H4 (cell line): ENCODE measurements at regions not wholly inside any gene's neighbourhood (a gene's known extent, or its start where the extent isn't known, plus 50 kb on each side); places are given as distances from the start of the nearest gene placed in this dataset.

Source experiments
- DNase-seq: peaks from one replicate; pipeline ENCODE4 v3.0.0-alpha.2; 2015; ENCODE audit warnings: low spot score

DNA sequence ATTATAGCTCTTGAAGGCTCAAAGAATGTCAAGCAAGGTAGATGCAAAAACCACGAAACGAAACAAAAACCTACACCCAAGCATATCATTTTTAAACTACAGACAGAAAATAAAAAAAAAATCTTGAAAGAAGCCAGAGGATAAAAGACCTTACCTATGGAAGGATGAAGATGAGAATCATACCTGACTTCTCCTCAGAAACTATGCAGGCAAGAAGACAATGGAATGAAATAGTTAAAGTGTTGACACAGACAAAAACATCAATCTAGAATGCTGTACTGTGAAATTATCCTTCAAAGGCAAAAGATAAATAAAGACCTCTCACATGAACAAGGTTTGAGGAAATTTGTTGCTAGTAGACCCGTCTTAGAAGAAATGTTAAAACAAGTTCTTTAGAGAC, 372.0 kb downstream of the ZIC4 start:
- no peak for DNase-seq

DNA sequence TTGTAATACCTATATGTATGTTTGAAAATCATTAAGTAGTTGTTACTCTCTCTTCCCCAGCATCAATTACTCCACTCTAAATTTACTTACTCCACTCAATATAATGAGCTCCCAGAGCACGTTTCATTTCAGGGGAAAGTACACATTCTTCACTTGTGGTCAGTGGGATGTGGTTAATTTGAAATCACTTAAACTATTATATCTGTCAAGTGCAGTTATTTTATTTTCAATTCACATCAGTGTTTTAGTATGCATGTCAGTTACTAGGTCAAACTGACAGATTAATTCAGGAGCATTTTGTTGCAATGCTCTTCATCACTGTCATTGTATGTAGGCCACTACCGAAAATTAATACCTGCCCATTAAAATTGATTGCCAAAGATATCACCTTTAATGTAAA, 376.1 kb downstream of the ZIC4 start:
- no peak for DNase-seq

DNA sequence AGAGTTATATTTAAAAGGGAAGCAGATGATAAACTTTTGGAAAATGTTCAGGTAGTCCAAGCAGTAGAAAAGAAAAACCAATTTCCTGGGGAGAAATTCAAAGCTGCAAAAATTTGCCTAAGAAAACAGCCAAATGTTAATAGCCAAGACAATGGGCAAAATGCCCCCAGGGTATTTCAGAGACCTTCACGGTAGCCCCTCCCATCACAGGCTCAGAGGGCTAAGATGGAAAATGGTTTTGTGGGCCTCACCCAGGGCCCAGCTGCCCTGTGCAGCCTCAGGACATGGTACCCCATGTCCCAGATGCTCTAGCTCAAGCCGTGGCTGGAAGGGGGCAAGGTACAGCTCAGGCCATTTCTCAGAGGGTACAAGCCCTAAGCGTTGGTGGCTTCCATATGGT, 391.0 kb downstream of the ZIC4 start:
- DNase-seq, result no peak

DNA sequence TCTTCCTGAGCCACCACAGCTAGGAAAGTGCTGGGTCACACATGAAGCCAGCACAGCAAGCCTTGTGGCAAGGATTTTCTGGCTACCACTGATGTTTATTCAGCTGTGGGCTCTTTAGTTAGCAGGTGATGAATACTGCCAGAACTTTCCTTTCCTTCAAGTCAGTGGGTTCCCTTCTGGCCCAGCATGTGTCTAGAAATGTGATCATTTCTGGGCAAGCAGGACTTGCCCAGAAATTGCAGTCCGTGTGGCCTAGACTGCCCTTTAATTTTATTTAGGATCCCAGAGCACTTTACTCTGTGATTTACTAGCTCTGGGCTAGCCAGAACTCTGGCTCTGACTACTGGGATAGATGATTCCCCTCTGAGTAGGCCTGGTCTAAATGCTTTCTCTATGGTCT, 397.5 kb downstream of the ZIC4 start:
- no peak for DNase-seq

DNA sequence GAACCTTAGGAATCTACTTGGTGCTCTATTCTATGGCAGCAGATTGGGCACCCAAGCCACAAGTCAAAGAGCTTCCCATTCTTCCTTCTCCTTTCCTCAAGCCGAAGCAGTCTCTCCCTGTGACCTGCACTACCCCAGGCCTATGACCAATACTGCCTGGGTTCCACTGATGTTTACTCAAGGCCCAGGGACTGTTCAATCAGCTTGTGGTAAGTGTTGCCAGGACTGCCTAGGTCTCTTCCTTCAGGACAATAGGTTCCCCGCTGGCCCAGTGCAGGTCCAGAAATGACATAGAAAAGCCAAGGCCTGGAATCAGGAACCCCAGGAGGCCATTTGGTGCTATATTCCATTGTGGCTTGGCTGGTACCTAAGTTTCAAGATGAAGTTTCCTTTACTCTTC, 397.9 kb downstream of the ZIC4 start:
- DNase-seq, result no peak

DNA sequence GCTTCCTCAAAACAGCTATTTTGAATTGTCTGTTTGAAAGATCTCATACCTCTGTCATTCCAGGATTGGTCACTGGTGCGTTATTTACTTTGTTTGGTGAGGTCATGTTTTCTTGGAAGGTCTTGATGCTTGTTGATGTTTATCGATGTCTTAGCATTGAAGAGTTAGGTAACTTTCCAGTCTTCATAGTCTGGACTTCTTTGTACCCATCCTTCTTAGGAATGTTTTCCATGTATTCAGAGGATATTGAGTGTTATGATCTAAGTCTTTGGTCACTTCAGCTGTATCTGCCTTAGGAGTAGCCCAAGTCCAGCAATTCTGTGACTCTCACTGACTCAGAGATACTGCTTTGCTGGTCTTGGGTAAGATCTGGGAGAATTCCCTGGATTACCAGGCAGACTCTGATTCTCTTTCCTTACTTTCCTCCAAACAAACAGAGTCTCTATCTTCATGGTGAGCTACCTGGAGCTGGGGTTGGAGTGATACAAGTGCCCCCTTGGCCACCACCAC, 398.6 kb downstream of the ZIC4 start:
- no peak for DNase-seq

DNA sequence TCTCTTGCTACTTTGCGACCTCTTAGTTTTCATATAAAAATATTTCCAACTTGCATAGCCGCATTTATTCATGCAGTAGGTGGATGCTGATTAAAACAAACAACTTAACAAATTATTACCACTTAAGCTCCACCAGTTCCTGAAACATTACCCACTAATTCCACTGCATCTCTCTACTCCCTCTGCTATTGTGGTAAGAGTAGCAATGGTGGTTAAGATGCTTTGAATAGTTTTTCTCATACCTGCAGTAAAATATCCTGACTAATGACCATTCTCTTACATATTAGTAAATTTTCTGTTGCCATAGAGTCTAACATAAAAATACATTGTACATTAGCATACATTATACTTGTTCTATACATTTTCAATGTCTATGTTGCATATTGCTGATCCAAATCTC, 397.6 kb upstream of the PLSCR5 start:
- DNase-seq, result no peak

DNA sequence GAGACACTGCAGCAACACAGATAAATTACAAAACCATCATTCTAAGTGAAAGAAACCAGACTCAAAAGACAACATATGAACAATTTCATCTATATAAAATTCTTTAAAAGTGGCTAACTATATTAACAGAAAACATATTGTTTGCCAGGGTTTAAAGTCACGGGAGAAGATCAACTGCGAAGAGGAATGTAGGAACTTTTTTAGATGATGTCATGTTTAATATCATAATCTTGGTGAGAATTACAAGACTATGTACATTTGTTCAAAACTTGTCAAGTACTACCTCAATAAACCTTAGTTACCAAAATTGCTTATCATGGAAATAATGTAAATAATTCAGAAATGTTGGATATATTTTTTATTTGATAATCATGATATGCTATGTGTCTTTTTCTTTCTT, 395.1 kb upstream of the PLSCR5 start:
- DNase-seq, result no peak

DNA sequence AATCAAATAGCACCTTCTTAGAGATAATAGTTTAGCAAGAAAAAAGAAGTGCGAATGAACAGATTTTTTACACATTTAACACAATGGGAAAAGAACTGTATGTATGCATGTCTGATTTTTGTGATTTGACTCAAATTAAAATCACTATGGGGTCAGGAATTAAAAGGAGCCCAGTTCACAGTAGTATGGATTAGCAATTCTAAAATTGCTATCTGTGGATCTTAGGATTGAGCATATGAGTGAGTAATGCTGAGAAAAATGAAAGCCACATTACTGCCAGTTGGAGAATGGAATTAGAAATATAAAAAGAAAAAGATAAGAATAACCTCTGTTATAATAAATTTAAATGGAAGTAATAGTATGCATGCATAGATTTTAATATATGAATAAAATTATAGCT, 386.8 kb upstream of the PLSCR5 start:
- DNase-seq, result no peak

DNA sequence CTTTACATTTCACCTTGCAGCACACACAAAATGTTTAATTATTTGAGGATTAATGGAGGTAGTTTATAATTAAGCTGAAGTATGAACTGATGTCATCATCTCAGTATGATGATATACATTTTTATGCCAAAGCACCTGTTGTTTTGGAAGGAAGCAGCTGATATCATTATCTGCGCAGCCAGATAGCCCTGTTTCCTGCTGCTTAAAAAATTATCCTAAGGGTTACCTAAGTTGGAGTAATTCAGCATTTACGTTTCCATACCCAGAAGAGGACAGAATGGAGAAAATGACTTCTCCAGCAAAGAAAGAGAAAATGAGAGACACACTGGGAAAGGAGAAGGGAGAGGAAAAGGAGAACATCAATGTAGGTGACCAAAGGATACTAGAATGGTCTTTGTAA, 370.3 kb upstream of the PLSCR5 start:
- no peak for DNase-seq

DNA sequence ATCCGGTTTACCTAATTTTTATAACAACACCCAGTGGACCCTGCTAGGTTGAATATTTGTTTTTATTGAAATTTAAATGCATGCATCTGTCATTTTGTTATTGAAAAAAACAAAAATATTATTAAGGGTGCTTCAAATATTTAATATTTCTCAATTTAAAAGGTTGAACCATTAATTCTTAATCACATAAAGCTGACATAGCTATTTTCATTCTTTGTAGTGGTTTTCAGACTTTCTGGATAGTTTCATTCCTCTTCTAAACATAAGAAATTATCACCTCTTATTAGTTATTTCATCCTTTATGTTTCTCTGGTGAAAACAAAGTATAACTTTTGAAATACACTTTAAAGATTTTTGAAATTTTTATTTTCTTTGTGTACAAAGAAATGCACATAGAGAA, 369.9 kb upstream of the PLSCR5 start:
- no peak for DNase-seq

DNA sequence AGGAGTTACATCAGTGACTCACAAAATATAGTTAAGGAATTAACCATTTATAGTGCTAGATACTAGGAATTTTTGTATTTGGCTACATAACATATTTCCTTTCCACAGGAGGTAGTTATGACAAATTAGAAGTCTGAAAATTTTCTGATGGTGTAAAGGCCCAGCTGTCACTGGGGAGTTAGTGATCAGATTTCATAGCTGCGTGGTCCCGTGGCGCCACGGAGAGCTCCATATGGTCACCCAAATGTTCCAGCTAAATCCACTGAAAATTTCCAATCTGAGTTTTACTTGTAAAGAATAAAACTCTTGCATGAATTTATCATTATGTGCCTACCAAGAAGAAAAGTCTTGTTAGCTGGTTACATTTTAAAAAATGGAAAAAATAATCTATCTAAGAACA, 368.9 kb upstream of the PLSCR5 start:
- no peak for DNase-seq

DNA sequence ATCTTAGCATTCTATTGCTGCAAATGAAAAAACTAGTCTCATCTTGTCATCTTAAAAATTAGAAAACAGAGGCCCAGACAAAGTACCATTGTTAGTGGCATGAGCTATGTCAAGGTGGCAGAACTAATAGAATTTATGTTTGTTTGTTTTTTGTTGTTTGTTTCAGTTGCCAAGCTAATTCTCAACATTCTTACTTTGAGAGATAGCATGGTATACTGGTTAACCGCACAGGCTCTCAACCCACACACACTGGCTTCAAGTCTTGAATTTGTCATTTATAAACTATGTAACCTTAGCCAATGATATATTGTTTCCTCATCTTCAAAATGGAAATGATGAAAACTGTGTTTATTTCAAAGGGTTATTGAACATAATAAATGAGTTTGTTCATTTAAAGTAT, 367.6 kb upstream of the PLSCR5 start:
- peak; percentile 73 for DNase-seq

DNA sequence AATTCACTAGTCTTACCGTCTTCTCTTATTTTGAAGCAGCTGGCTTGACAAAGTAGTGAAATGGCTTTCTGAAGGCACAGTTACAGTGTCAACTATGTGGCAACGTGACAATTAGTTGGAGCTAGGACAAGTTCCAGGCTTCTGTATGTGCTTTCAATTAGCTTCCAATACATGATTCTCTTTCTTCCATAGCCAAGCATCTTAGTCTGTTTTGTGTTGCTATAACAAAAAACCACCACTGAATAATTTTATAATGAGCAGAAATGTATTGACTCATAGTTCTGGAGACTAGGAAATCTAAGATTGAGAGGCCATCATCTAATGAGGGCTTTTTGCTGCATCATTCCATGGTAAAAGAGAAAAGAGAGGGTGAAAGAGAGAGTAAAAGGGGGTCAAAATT, 365.1 kb upstream of the PLSCR5 start:
- DNase-seq, result no peak

DNA sequence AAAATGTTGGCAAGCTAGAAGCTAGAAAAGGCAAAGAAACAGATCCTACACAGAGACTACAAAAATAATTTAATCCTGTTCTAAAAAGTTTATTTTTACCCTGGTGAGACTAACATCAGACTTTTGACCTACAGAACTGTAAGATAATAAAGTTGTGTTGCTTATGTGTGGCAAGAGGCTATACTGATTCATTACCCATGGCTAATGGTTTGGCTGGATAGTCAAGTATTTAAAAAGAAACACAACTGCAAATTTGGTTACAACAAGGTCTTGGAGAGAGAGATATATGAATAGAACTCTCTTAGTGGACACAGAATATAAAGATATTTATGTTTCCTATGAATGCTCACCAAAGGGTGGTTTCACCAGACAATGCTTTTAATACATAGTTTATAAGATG, 364.2 kb upstream of the PLSCR5 start:
- no peak for DNase-seq

DNA sequence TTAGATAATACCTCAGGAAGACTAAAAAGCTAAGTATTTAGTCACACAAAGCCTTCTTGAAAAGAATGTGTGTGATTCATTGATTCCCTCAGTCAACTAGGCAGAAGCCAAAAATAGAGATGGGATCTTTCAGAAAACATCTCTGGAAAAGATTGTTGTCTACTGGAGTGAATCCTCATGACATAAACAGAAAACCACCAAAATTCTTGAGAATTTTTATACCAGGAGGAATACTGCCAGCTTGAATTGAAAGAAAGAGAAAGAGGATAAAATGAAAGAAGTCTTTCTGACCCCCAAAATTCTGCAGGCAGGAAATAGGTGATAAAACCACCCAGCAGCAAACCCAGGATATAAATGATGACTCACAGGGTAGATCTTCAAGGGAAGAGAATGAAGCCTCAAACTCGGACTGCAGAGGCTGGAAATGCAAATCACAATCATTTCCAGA, 363.1 kb upstream of the PLSCR5 start:
- DNase-seq, result peak; percentile 58

DNA sequence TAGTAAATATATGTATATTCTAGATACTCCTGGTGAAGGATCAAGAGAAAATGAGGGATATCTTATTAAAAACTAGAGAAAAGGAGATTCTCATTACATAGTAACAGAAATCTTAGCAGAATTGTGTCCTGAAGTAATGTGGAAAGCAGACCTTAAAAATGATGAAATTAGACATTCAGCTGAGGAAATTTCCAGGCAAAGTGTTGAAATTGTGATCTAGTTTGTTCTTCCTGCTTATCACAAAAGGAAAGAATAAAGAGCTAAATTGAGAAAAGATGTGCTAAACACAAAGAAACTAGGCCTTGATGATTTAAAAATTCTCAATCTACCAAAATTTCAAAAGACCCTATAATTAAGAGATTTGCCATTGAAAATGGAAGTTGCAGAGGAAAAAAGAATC, 362.6 kb upstream of the PLSCR5 start:
- DNase-seq, result no peak

DNA sequence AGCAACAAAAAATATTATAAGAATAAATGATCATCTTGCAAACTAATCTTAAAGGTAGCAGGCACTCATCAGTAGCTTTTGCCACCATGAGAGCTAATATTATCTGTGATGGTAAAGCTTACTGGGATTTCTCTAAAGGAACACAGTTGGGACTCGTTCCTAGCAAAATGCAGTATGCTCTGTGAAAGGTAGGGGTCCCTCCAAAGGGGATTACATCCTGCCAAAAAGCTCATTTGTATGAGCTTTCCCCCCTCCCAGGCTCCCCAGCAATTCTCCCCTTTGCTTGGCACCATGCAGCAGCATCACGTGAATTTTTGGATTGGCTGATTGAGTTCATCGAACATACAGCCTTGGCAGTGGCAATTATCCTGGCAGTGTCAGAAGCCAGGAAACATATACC, 361.0 kb upstream of the PLSCR5 start:
- DNase-seq, result no peak

DNA sequence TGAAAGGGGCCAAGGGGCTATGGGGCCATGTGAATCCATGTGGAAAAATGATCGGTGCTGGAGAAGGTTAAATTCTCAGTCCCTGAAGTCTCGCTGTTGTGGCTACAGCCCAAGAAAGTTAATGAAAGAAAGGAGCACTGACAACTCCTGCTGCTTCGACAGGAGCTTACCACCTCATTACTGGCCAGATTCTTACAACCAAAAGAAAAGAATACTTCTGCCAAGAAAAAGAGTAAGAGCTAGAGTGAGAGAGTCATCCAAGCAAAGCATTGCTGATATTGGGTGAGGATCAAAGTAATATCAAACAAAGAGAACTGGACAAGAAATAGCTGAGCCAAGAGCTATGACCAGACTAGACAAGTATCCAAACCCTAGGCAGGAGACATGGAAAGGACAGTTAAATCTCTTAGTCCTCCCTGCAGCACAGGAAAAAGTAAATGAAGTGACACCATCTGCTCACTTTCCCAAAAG, 348.4 kb upstream of the PLSCR5 start:
- no peak for DNase-seq

DNA sequence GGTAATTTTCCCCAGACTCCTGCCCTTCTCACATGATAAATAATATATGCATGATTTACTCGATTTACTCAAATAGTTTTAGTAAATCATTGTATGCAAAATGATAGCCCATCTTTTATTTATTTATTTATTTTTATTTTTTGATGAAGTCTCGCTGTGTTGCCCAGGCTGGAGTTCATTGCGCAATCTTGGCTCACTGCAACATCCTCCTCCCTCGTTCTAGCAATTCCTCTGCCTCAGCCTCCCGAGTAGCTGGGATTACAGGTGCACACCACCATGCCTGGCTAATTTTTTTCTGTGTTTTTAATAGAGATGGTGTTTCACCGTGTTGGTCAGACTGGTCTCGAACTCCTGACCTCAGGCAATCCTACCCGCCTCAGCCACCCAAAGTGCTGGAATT, 343.8 kb upstream of the PLSCR5 start:
- DNase-seq, result no peak

DNA sequence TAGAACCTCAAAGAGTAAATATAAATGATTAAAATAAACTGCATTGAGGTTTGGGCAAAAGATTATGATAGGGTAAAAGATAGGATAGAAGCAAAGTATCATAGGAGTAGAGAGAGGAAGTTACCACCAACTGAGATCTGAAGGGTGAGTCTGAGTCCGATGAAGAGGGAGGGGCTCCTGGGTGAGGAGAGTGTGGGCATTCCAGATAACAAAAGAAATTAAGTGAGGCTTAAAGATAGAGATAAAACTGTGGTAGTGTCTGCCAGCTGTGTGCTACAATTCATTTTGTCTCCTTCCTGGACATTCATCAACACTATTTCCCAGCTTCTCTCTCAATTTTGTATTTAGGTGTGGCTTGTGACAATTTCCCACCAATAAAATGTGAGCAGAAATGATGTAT, 343.0 kb upstream of the PLSCR5 start:
- DNase-seq, result no peak

DNA sequence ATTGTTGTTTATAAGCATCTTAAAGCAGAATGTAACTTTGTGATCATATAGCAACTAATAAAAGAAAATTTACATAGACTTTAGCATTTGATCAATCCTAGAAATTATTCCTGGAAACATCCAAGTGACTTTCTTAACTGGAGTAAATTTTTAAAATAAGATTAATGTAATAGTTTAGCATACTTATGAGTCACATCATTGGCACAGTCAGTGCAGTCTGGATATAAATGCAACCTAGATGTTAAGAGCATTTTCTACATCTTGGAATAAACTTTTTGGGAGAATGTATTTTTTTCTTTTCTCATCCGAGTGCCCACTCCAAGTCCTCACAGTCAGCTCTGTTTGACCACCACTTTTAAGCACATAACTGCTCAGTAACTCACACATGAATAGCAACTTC, 324.6 kb upstream of the PLSCR5 start:
- DNase-seq, result no peak

DNA sequence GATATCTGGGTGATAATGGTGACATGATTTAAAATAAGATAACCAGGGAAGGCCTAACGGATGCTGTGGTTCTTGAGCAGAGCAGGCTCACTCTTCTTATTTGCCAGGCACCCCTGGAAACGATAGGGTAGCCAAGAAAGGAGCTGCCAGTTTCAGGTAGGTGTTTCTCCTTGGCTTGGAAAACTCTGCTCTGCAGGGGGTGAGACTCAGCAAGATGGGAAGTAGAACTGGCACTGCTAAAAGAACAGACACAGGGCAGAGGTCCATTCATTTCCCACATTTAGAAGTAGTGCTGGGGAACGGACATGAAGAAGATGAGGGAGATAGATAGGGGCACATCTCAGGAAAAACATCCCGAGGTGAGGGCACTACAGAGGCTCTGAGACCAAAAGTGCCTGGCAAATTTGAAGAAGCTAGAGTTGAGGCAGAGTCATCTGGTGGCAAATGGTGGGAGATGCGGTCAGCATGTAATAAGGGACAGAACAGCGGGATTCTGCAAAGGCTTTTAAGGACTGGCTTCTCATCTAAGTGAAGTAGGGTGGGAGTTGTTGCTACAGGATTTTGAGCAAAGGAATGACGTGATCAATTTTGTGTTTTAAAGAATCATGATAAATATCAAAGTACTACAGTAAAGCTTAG, 323.4 kb upstream of the PLSCR5 start:
- no peak for DNase-seq

DNA sequence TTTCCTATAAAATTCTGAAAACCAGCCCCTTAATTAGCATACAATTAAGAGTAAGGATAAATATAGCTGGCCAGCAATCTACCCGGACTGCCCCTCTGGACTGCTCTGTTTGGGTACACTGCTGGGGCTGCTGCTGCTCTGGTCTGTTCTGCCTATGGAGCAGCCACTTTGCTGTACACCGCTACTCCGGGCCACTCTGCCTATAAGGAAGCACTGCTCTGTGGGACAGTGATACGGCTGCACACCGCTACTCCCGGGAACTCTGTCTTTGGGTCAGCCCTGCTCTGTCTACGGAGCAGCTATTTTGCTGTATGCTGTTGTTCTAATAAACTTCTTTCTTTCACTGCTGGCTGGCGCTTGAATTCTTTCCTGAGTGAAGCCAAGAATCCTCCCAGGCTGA, 316.5 kb upstream of the PLSCR5 start:
- no peak for DNase-seq
